22Rv1 (cell line): ENCODE measurements at regions not wholly inside any gene's neighbourhood (a gene's known extent, or its start where the extent isn't known, plus 50 kb on each side); places are given as distances from the start of the nearest gene placed in this dataset.

ENCODE experiments used
- H3K27ac ChIP-seq: fragments of 450-650 bp; 2 replicates; pipeline ENCODE4 v1.5.1; 2017
- CTCF ChIP-seq: fragments of 450-650 bp; IDR thresholded peaks from 2 replicates; pipeline ENCODE4 v1.5.1; 2017; ENCODE audit warnings: mild to moderate bottlenecking
- ZFX ChIP-seq: fragments of 450-650 bp; IDR thresholded peaks from 2 replicates; pipeline ENCODE4 v1.6.1; 2017; ENCODE audit warnings: antibody characterized with exemption, borderline replicate concordance

GRCh38 chr2:58574873-58575272 is 333.7 kb upstream of the FANCL start:
- TF ChIP-seq ZFX (no peak), CTCF (no peak)
- H3K27ac ChIP-seq: no peak overlapping the region

GRCh38 chr2:58572731-58573130 is 331.6 kb upstream of the FANCL start:
- TF ChIP-seq ZFX (no peak), CTCF (no peak)

GRCh38 chr2:58571181-58571852 is 330.2 kb upstream of the FANCL start:
- H3K27ac ChIP-seq: no peak overlapping the region

More at GRCh38 chr2:58572731-58573130, 331.6 kb upstream of the FANCL start:
- H3K27ac ChIP-seq: no peak overlapping the region

GRCh38 chr2:58569475-58570185 is 328.5 kb upstream of the FANCL start:
- no peak overlapping the region for H3K27ac ChIP-seq
- TF ChIP-seq CTCF (no peak), ZFX (no peak)

More at GRCh38 chr2:58571181-58571852, 330.2 kb upstream of the FANCL start:
- TF ChIP-seq ZFX: no peak
- TF ChIP-seq CTCF: peak; percentile 82

- no peak for TF ChIP-seq CTCF
- no peak for TF ChIP-seq ZFX
- no peak overlapping the region for H3K27ac ChIP-seq
Observed at GRCh38 chr2:58568901-58569300, 327.8 kb upstream of the FANCL start.

GRCh38 chr2:58562276-58562675 is 321.2 kb upstream of the FANCL start:
- no peak overlapping the region for H3K27ac ChIP-seq
- TF ChIP-seq ZFX (no peak), CTCF (no peak)

- TF ChIP-seq CTCF: no peak
- no peak for TF ChIP-seq ZFX
- no peak overlapping the region for H3K27ac ChIP-seq
Observed at GRCh38 chr2:58560531-58560930, 319.4 kb upstream of the FANCL start.
